ENCODE measurements at regions not wholly inside any gene's neighbourhood (a gene's known extent, or its start where the extent isn't known, plus 50 kb on each side); places are given as distances from the start of the nearest gene placed in this dataset.

- Mint-ChIP-seq H3K4me3 (no peak overlapping the region), H3K27ac (no peak overlapping the region), H3K36me3 (no peaks in the 10 kb centered on the region), H3K9me3 (peaks cover 2% of the 10 kb centered on the region), H3K27me3 (ENCODE audit: insufficient read depth, low read depth) (peaks cover 14% of the 10 kb centered on the region), H3K4me1 (peaks cover 28% of the 10 kb centered on the region)
- H3K9me3 ChIP-seq (ENCODE audit: low read depth), result no peaks in the 10 kb centered on the region
- H4K20me1 ChIP-seq (ENCODE audit: low read depth), result no peaks in the 10 kb centered on the region
- no peak overlapping the region for H3K4me3 ChIP-seq
- H2AFZ ChIP-seq (replicated peaks), result no peak overlapping the region
- no peaks in the 10 kb centered on the region for H3K36me3 ChIP-seq
- no peak overlapping the region for H3K4me2 ChIP-seq
- H3K4me1 ChIP-seq, result no peaks in the 10 kb centered on the region
- H3F3A ChIP-seq (ENCODE audit: low read depth), result no peaks in the 10 kb centered on the region
- no peaks in the 10 kb centered on the region for H3K79me2 ChIP-seq (ENCODE audit: low read depth)
- H3K27me3 ChIP-seq, result no peaks in the 10 kb centered on the region
- no peak overlapping the region for H3K27ac ChIP-seq
- TF ChIP-seq EZH2phosphoT487 (IDR thresholded peaks at IDR 0.05), result no peak
- no peak for TF ChIP-seq EZH2 (IDR thresholded peaks at IDR 0.05)
- no peak for TF ChIP-seq CTCF (IDR thresholded peaks at IDR 0.05)
- DNase-seq (ENCODE audit: low spot score), result no peak
- H3K9ac ChIP-seq, result no peak overlapping the region
These were observed 140.5 kb upstream of the VSTM2B start for GRCh38 chr19:29385191-29385795.

GRCh38 chr19:29386970-29387369 lies 138.8 kb upstream of the VSTM2B start:
- H3K36me3 Mint-ChIP-seq, result no peaks in the 10 kb centered on the region
- H3K4me1 Mint-ChIP-seq, result peaks cover 24% of the 10 kb centered on the region
- H3K27me3 ChIP-seq, result no peaks in the 10 kb centered on the region
- H2AFZ ChIP-seq (replicated peaks), result no peak overlapping the region
- H3K4me2 ChIP-seq, result no peak overlapping the region
- H3F3A ChIP-seq (ENCODE audit: low read depth), result no peaks in the 10 kb centered on the region
- H3K27ac Mint-ChIP-seq, result no peak overlapping the region
- no peak overlapping the region for H3K4me3 Mint-ChIP-seq
- H3K9me3 ChIP-seq (ENCODE audit: low read depth), result no peaks in the 10 kb centered on the region
- peaks cover 14% of the 10 kb centered on the region for H3K27me3 Mint-ChIP-seq (ENCODE audit: insufficient read depth, low read depth)
- H3K36me3 ChIP-seq, result no peaks in the 10 kb centered on the region
- no peak overlapping the region for H3K9ac ChIP-seq
- no peaks in the 10 kb centered on the region for H4K20me1 ChIP-seq (ENCODE audit: low read depth)
- TF ChIP-seq CTCF (IDR thresholded peaks at IDR 0.05) (no peak), EZH2 (IDR thresholded peaks at IDR 0.05) (no peak), EZH2phosphoT487 (IDR thresholded peaks at IDR 0.05) (no peak)
- no peak overlapping the region for H3K4me3 ChIP-seq
- H3K79me2 ChIP-seq (ENCODE audit: low read depth), result no peaks in the 10 kb centered on the region
- no peak for DNase-seq (ENCODE audit: low spot score)
- H3K4me1 ChIP-seq, result no peaks in the 10 kb centered on the region
- no peak overlapping the region for H3K27ac ChIP-seq
- peaks cover 9% of the 10 kb centered on the region for H3K9me3 Mint-ChIP-seq

- Histone ChIP-seq H3K27ac (no peak overlapping the region), H3K4me1 (no peaks in the 10 kb centered on the region), H3K27me3 (no peaks in the 10 kb centered on the region), H3K36me3 (no peaks in the 10 kb centered on the region), H3K79me2 (ENCODE audit: low read depth) (no peaks in the 10 kb centered on the region), H3K9me3 (ENCODE audit: low read depth) (no peaks in the 10 kb centered on the region), H4K20me1 (ENCODE audit: low read depth) (no peaks in the 10 kb centered on the region), H3K9ac (no peak overlapping the region), H2AFZ (replicated peaks) (no peak overlapping the region), H3K4me3 (no peak overlapping the region), H3K4me2 (no peak overlapping the region), H3F3A (ENCODE audit: low read depth) (no peaks in the 10 kb centered on the region)
- H3K27me3 Mint-ChIP-seq (ENCODE audit: insufficient read depth, low read depth), result peaks cover 14% of the 10 kb centered on the region
- H3K4me3 Mint-ChIP-seq, result no peak overlapping the region
- no peak for DNase-seq (ENCODE audit: low spot score)
- no peak overlapping the region for H3K27ac Mint-ChIP-seq
- H3K4me1 Mint-ChIP-seq, result peaks cover 19% of the 10 kb centered on the region
- TF ChIP-seq CTCF (IDR thresholded peaks at IDR 0.05) (no peak), EZH2phosphoT487 (IDR thresholded peaks at IDR 0.05) (no peak), EZH2 (IDR thresholded peaks at IDR 0.05) (no peak)
- H3K9me3 Mint-ChIP-seq, result peaks cover 9% of the 10 kb centered on the region
- no peaks in the 10 kb centered on the region for H3K36me3 Mint-ChIP-seq
These were observed 138.2 kb upstream of the VSTM2B start for GRCh38 chr19:29387586-29387985.
